CD14-positive monocyte (primary cell): ENCODE measurements at regions not wholly inside any gene's neighbourhood (a gene's known extent, or its start where the extent isn't known, plus 50 kb on each side); places are given as distances from the start of the nearest gene placed in this dataset.

Source experiments
- DNase-seq, 3 donors: peaks; one replicate each; pipeline ENCODE4 v3.0.0-alpha.2; 2011 to 2022
- H2AFZ ChIP-seq: 2 replicates; pipeline ENCODE4 v1.6.0; 2012; ENCODE audit warnings: mild to moderate bottlenecking, low read depth, low read length, inconsistent platforms; ENCODE audit not compliant: insufficient read depth, poor library complexity, severe bottlenecking
- H3K27ac ChIP-seq, 2 donors: 1 replicate in 1 of 2; 2 replicates in 1 of 2; pipeline ENCODE4 v1.5.1; 2012 to 2013; ENCODE audit warnings: low read length in 2 of 2, control low read depth in 1 of 2, inconsistent platforms in 1 of 2, low read depth in 1 of 2, mild to moderate bottlenecking in 1 of 2
- H3K27me3 ChIP-seq, 2 donors: one replicate each; pipeline versions ENCODE4 v1.6.0 to v1.6.1; 2011 to 2013; ENCODE audit warnings: low read length in 2 of 2; ENCODE audit not compliant: control insufficient read depth in 2 of 2, insufficient read depth in 2 of 2
- H3K36me3 ChIP-seq, 2 donors: replicated peaks in 1 of 2; 1 replicate in 1 of 2; 2 replicates in 1 of 2; pipeline versions ENCODE4 v1.5.1 to v1.6.1; 2012 to 2013; ENCODE audit warnings: low read length in 2 of 2, control low read depth in 1 of 2, inconsistent platforms in 1 of 2, mild to moderate bottlenecking in 1 of 2; ENCODE audit not compliant: insufficient read depth in 2 of 2, control insufficient read depth in 1 of 2
- H3K4me1 ChIP-seq, 2 donors: 1 replicate in 1 of 2; 2 replicates in 1 of 2; pipeline versions ENCODE4 v1.5.1 to v1.6.1; 2012 to 2013; ENCODE audit warnings: low read length in 2 of 2, control low read depth in 1 of 2, inconsistent platforms in 1 of 2, mild to moderate bottlenecking in 1 of 2, moderate library complexity in 1 of 2; ENCODE audit not compliant: insufficient read depth in 2 of 2, control insufficient read depth in 1 of 2
- H3K4me2 ChIP-seq: replicated peaks from 2 replicates; pipeline ENCODE3; 2012; ENCODE audit warnings: low read length, moderate library complexity, mild to moderate bottlenecking; ENCODE audit not compliant: poor library complexity, severe bottlenecking; ENCODE audit errors: extremely low read depth
- H3K4me3 ChIP-seq, 3 experiments: fragments of 200-600 bp in 1 of 3; sonication (generic) in 1 of 3; replicated peaks in 1 of 3; 1 replicate in 2 of 3; 2 replicates in 1 of 3; pipeline ENCODE4 v1.5.1; 2011 to 2013; ENCODE audit warnings: low read length in 3 of 3, mild to moderate bottlenecking in 3 of 3, control low read depth in 2 of 3, low read depth in 2 of 3, inconsistent platforms in 1 of 3, moderate library complexity in 1 of 3
- H3K79me2 ChIP-seq: 2 replicates; pipeline ENCODE4 v1.6.0; 2012; ENCODE audit warnings: mild to moderate bottlenecking, control low read depth, inconsistent platforms, low read length, moderate library complexity; ENCODE audit not compliant: insufficient read depth
- H3K9ac ChIP-seq: 2 replicates; pipeline ENCODE4 v1.6.0; 2017; ENCODE audit warnings: low read length, mild to moderate bottlenecking; ENCODE audit not compliant: insufficient read depth, poor library complexity, severe bottlenecking
- H3K9me3 ChIP-seq, 2 donors: replicated peaks in 1 of 2; 1 replicate in 1 of 2; 2 replicates in 1 of 2; pipeline versions ENCODE4 v1.5.1 to v1.6.1; 2012 to 2013; ENCODE audit warnings: low read length in 2 of 2, control low read depth in 1 of 2; ENCODE audit not compliant: control insufficient read depth in 1 of 2, insufficient read depth in 1 of 2
- H4K20me1 ChIP-seq: 2 replicates; pipeline ENCODE4 v1.6.0; 2012; ENCODE audit warnings: mild to moderate bottlenecking, low read length, control low read depth, moderate library complexity; ENCODE audit not compliant: insufficient read depth
- H3K27ac Mint-ChIP-seq, 7 donors: one replicate each; pipeline ENCODE4 v1.8.0; 2020; ENCODE audit warnings: mild to moderate bottlenecking in 7 of 7, mixed read lengths in 7 of 7, moderate library complexity in 6 of 7, inconsistent platforms in 2 of 7
- H3K27me3 Mint-ChIP-seq, 3 donors: one replicate each; pipeline ENCODE4 v1.8.0; 2021 to 2022; ENCODE audit warnings: low read depth in 3 of 3, mild to moderate bottlenecking in 3 of 3, mixed read lengths in 3 of 3, moderate library complexity in 3 of 3, inconsistent platforms in 1 of 3
- H3K36me3 Mint-ChIP-seq, 2 donors: one replicate each; pipeline ENCODE4 v1.8.0; 2020; ENCODE audit warnings: mixed read lengths in 2 of 2, inconsistent platforms in 1 of 2, mild to moderate bottlenecking in 1 of 2
- H3K4me1 Mint-ChIP-seq: one replicate; pipeline ENCODE4 v1.8.0; 2020; ENCODE audit warnings: mild to moderate bottlenecking, mixed read lengths
- H3K4me3 Mint-ChIP-seq, 2 donors: one replicate each; pipeline ENCODE4 v1.8.0; 2020; ENCODE audit warnings: mild to moderate bottlenecking in 2 of 2, mixed read lengths in 2 of 2, moderate library complexity in 1 of 2
- H3K9me3 Mint-ChIP-seq, 7 donors: one replicate each; pipeline ENCODE4 v1.8.0; 2020 to 2022; ENCODE audit warnings: mixed read lengths in 7 of 7, mild to moderate bottlenecking in 6 of 7, moderate library complexity in 6 of 7, inconsistent platforms in 2 of 7
- CTCF ChIP-seq: fragments of 200-600 bp; IDR thresholded peaks from one replicate; pipeline ENCODE4 v1.8.0; 2022; ENCODE audit warnings: antibody characterized with exemption, mild to moderate bottlenecking
- WGBS: methylation state at CpG from one replicate; pipeline ENCODE4 v1.1.5; 2013; ENCODE audit warnings: missing lambda C conversion rate; ENCODE audit not compliant: insufficient coverage; 5-methylcytosine and 5-hydroxymethylcytosine counted together
- intact Hi-C, 2 donors: fragments of 100-400 bp; cut with micrococcal nuclease; formaldehyde crosslinking; loops; one replicate each; pipeline versions ENCODE4 v1.15.0 to v1.15.1; 2023

GRCh38 chr1:221988829-221989228, 246.9 kb upstream of the DUSP10 start:
- intact Hi-C loops: no loop called here

GRCh38 chr1:221987860-221988520, 246.1 kb upstream of the DUSP10 start:
- Histone ChIP-seq H3K27ac (no peak overlapping the region), H4K20me1 (no peaks in the 10 kb centered on the region), H3K27me3 (no peaks in the 10 kb centered on the region), H3K9ac (no peak overlapping the region), H3K4me2 (no peak overlapping the region), H3K79me2 (no peaks in the 10 kb centered on the region), H2AFZ (no peak overlapping the region), H3K4me3 (no peak overlapping the region), H3K9me3 (no peaks in the 10 kb centered on the region), H3K4me1 (peaks cover 19 to 23% of the 10 kb centered on the region in 2 donors), H3K36me3 (no peaks in the 10 kb centered on the region)
- peaks cover 0 to 2% (median 0%) of the 10 kb centered on the region in 7 donors for H3K9me3 Mint-ChIP-seq
- H3K36me3 Mint-ChIP-seq: peaks cover 8 to 9% of the 10 kb centered on the region in 2 donors
- DNase-seq: peak; percentile 7 to 85 (median 60)
- peaks cover 39% of the 10 kb centered on the region for H3K4me1 Mint-ChIP-seq
- H3K27me3 Mint-ChIP-seq: no peaks in the 10 kb centered on the region
- intact Hi-C loops: no loop called here
- TF ChIP-seq CTCF: no peak
- no peak overlapping the region for H3K4me3 Mint-ChIP-seq
- H3K27ac Mint-ChIP-seq: peak overlapping the region in 4 of 7 donors; percentile 31 to 77 (median 68)
- WGBS: 57% methylated on average over 2 of the region's 6 CpGs

More at GRCh38 chr1:221988829-221989228, 246.9 kb upstream of the DUSP10 start:
- Histone ChIP-seq H3K27me3 (no peaks in the 10 kb centered on the region), H3K9me3 (no peaks in the 10 kb centered on the region), H2AFZ (no peak overlapping the region), H4K20me1 (no peaks in the 10 kb centered on the region), H3K4me1 (peaks cover 23 to 28% of the 10 kb centered on the region in 2 donors), H3K9ac (no peak overlapping the region), H3K36me3 (no peaks in the 10 kb centered on the region), H3K27ac (no peak overlapping the region), H3K79me2 (no peaks in the 10 kb centered on the region), H3K4me3 (no peak overlapping the region), H3K4me2 (no peak overlapping the region)
- Mint-ChIP-seq H3K9me3 (peaks cover 0 to 2% (median 0%) of the 10 kb centered on the region in 7 donors), H3K27ac (peak overlapping the region in 1 of 7 donors; percentile 49), H3K36me3 (peaks cover 0 to 2% of the 10 kb centered on the region in 2 donors), H3K27me3 (peaks cover 0 to 1% (median 0%) of the 10 kb centered on the region in 3 donors), H3K4me1 (peaks cover 44% of the 10 kb centered on the region), H3K4me3 (no peak overlapping the region)
- no peak for TF ChIP-seq CTCF
- no peak for DNase-seq
